Astrocyte of the cerebellum (primary cell): ENCODE measurements at regions not wholly inside any gene's neighbourhood (a gene's known extent, or its start where the extent isn't known, plus 50 kb on each side); places are given as distances from the start of the nearest gene placed in this dataset.

Source experiments
- DNase-seq: peaks from one replicate; pipeline ENCODE4 v3.0.0-alpha.2; 2011; ENCODE audit warnings: low read depth
- H3K4me3 ChIP-seq: 2 replicates; pipeline ENCODE4 v1.5.1; 2011; ENCODE audit warnings: mild to moderate bottlenecking, low read depth, low read length, moderate library complexity
- CTCF ChIP-seq: IDR thresholded peaks from 2 replicates; pipeline ENCODE4 v1.5.1; 2012; ENCODE audit warnings: low read length, low read depth, moderate library complexity, mild to moderate bottlenecking; ENCODE audit errors: missing control alignments
- in situ Hi-C: cut with HindIII; loops from 2 replicates; pipeline ENCODE4 v1.10.0; 2017; ENCODE audit warnings: low sequenced_read_pairs

- TF ChIP-seq CTCF = no peak
- in situ Hi-C loops = no loop called here
- H3K4me3 ChIP-seq = no peak overlapping the region
- DNase-seq = no peak
These were observed 125.4 kb upstream of the SLC30A5 start for GRCh38 chr5:68968429-68968828.

DNA sequence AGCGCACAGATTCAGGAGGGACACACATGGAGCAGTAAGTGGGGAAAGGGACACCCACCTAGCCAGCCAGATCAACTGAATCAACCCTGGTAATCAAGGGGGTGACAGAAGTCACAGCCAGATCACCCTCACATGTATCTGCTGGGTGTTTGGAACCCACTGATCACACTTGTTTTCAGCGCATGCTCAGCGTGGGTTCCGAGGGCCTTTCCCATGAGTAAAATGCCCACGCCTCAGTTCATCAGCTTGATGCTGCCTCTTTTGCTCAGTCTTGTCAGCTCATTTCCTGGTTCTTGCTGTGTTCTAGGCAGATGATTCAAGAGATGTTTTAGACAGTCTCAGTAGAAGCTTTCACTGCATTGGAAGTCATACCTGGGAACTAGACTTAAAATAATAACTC lies 123.2 kb upstream of the SLC30A5 start:
- in situ Hi-C loops = loop anchor here (10.0 kb wide), 1 partner anchor 506 kb away; no protein-coding TSS in a partner anchor
- no peak overlapping the region for H3K4me3 ChIP-seq
- TF ChIP-seq CTCF = no peak
- DNase-seq = no peak

- TF ChIP-seq CTCF = no peak
- no peak overlapping the region for H3K4me3 ChIP-seq
- in situ Hi-C loops = loop anchor here (10.0 kb wide), 1 partner anchor 509 kb away; no protein-coding TSS in a partner anchor
- DNase-seq = no peak
These were observed 120.1 kb upstream of the SLC30A5 start for GRCh38 chr5:68973696-68974095.

DNA sequence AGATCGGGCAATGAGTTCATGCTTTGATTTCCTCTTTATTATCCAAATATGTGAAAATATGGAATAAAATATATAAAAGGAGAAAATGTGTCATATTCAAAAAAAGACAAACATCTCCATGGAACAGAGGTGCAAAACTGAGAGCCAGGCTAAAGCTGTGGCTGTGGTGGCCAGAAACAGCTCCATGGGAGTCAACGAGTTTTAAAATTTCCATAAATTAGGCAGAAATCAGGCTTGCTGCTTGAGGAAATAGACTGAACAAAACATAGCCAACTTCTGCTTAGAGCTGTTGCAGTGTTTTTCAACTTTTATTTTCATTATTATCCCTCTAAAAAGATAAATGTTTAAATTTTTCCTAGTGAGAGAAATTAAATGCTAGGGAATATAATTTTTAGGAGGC lies 110.8 kb upstream of the SLC30A5 start:
- TF ChIP-seq CTCF = no peak
- DNase-seq = no peak
- no peak overlapping the region for H3K4me3 ChIP-seq
- in situ Hi-C loops = loop anchor here (25.0 kb wide), 1 partner anchor 671 kb away; no protein-coding TSS in a partner anchor

- H3K4me3 ChIP-seq = no peak overlapping the region
- in situ Hi-C loops = loop anchor here (25.0 kb wide), 1 partner anchor 672 kb away; no protein-coding TSS in a partner anchor
- no peak for DNase-seq
- TF ChIP-seq CTCF = no peak
These were observed 109.9 kb upstream of the SLC30A5 start for GRCh38 chr5:68983959-68984358.

DNA sequence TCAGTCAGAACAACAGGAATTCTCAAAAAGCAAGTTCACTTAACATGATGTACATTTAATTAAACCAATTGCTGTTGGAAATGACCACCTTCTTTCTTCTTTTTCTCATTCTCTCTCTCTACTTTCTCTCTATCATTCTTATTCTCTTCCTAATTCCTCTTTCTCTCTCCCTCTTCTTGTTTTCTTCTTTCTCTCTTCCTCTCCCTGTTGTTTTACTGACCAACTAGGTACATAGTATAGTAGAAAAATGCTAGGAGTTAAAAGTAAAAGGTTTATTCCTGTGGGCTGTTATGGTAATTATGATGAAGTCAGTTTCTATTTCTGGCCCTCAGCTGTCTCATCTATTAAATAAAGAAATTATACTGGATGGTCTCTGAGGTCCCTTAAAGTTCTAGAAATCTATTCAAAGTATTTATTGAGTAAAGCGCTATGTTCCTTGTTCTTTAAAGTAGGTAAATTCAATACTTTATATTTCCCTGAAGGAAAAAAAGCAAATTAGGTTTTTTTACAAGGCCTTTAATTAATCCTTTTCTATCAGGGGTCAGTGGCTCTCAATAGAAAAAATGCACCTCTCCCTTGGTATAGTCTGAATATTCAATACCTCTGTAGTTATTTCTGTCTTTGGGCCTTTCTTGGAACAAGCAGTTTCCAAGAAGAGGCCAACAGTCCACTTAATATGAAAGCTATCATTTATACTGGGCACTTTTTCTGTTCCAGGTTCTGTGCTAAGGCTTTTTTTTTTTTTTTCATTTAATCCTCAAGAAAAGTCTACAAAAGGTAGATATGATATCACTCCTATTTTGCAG lies 102.3 kb upstream of the SLC30A5 start:
- H3K4me3 ChIP-seq = no peak overlapping the region
- DNase-seq = no peak
- TF ChIP-seq CTCF = no peak
- in situ Hi-C loops = loop anchor here (25.0 kb wide), 1 partner anchor 679 kb away; no protein-coding TSS in a partner anchor
